Activated CD8-positive, alpha-beta memory T cell treated with anti-CD3 and anti-CD28 coated beads, Interleukin-2, amount 50 U/mL, for 24 hours (primary cell): ENCODE measurements at regions not wholly inside any gene's neighbourhood (a gene's known extent, or its start where the extent isn't known, plus 50 kb on each side); places are given as distances from the start of the nearest gene placed in this dataset.
"Not testable (repeated sequence)": the region's sequence is repeated elsewhere in the genome, so short reads cannot be mapped to it uniquely, and the experiment has no call there.

Source experiments
- DNase-seq: peaks from one replicate; pipeline ENCODE4 v3.0.0-alpha.2; 2020; ENCODE audit errors: extremely low read depth

DNA sequence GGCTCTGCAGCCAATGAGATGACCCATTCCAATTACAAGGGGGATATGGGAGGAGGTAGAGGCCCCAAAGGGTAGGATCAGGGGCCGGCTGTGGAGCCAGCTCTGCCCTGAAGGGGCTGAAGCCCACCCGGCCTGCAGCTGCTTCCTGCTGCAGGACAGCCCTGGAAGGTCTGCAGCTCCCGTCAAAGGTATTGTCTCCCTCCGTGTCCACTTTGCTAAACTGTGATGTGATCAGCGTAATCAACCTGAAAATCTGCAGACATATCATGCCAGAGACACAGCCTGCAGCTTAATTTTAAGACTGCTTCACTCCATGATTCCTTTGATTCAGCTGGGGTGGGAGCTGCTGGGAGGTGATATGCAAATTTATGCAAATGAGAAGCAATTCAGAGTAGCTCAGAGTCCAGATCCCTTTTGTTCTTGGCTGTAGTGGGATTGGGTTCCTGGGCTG, 90.7 kb downstream of the GADD45G start:
- no peak for DNase-seq

DNA sequence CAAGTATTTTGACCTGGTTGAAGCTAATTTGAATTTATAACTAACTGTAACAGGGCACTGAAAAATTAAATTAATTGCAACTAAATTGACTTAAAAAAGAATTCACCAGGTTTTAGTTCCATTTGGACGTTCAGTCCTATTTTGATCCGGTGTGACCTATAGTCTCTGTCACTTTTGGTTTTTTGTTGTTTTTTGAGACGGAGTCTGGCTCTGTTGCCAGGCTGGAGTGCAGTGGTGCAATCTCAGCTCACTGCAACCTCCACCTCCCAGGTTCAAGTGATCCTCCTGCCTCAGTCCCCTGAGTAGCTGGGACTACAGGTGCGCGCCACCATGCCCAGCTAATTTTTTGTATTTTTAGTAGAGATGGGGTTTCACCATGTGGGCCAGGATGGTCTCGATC, 91.2 kb downstream of the GADD45G start:
- not testable (repeated sequence) for DNase-seq

DNA sequence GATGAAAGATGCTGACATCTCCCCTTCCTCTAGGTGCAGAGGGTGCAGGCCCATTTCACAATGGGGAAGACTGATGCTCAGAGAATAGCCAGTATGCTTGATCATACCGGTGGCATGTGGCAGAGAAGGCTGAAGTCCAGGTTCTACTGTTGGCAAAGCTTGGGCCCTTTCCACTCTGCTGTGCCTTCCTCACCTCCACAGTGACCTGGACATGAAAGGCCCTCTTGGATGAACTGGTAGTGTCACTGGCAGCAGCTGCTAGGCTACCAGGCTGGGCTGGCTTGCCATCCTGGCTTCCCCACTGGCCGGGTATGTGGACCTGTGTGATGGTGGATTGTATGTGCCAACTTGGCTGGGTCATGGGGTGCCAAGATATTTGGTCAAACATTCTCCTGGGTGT, 92.0 kb downstream of the GADD45G start:
- no peak for DNase-seq

DNA sequence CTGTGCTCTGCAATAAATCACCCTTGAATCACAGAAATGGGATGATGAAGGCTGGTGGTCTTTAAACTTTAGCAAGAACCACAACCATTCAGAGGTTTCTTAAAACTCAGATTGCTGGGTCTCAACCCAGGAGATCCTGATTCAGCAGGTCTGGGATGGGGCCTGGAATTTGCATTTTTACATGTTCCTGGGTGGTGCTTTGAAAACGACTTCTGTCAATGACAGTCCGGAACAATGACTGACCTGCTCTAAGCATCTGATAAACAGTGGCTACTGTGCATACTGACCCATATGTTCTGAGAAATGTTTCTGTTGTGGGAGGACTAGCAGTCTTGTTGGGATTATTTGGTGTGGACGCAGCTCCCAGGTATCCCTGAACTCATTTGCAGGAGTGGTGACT, 92.7 kb downstream of the GADD45G start:
- DNase-seq, result no peak

DNA sequence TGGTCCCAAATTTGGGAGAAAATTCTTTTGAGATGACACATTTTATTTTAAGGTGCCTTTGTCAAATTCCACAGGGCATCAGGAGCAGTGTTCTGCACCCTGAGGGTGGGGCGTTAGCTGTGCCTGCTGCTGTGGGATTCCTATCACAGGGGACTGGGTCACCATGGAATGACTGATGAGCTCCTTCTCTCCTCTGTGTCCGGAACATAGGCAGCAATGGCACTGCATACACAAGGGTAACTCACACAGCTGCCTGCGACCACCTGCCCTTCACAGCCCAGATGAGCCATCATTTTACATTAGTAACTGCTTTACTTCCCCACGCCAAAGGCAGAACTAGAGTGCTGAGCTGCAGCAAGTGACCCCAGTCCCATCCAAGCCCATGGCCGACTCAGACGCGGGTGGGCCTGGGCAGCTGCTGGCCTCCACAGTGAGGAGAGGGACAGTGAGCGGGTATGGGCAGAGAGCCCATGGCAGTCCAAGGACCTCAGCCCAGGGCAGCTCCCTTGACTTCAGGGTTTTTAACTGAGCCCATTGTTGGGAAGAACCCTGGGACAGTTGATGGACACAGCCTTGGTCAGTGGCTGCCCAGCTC, 93.7 kb downstream of the GADD45G start:
- DNase-seq, result no peak

DNA sequence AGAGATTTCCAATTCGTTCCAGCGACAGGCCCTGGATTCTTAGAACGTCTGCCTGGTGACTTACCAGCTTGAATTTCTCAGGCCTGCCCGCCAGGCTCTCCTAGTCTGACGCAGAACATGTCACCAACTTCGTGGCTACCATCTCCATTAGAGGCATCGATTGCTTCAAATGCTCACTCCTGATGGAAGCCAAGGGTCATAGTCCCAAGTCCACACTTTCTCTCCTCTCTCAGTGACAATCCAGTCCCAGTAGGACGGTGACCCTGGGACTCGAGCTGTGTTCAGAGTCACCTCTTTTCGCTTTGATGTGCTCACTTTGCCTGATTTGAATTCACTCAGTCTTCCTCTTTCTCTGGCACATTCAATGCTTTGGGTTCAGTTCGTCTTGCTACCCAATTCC, 94.8 kb downstream of the GADD45G start:
- no peak for DNase-seq

DNA sequence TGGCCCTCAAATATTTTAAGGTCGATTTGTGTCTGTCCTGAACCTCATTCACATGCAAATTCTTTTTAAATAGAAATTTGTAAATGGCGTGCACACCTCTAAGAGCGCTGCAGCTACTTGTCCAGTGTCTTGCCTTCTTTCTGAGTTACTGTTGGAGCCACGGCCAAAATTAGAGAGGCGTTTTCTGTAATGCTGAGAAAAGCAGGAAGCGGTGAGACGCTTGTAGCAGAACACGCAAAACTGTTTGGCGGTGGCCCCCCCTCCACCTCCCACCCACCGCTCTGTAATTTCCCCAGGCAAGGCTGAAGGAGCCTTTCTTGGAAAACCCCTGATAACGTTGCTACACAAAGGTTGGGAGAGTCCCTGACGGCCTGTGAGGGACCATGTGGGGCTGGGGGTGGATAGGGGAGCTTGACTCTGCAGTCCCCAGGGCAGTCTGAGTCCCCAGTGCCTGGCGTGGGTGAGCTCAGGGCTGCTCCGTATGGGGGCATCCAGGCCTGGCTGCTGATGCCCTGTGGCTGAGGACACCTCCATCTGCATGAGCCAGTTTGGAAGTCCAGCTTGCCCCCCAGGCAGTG, 96.5 kb downstream of the GADD45G start:
- DNase-seq, result peak; percentile 53

DNA sequence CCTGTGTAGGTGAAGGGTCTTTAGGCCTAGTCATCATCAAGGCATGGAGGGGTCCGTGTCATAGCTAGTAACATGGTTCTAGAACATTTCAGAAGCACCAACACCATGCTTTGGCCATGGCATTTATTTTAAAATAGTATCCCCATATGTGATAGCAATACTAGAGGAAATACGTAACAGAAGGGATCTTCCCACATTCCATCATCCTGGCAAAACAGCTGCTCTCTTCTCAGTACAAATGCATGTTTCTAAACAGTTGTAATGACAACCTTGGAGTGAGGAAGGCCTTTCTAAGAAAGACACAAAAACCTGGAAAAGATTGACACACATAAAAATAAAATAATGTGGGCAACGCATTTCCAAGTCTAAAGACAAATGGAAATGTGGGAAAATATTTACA, 97.6 kb downstream of the GADD45G start:
- no peak for DNase-seq

DNA sequence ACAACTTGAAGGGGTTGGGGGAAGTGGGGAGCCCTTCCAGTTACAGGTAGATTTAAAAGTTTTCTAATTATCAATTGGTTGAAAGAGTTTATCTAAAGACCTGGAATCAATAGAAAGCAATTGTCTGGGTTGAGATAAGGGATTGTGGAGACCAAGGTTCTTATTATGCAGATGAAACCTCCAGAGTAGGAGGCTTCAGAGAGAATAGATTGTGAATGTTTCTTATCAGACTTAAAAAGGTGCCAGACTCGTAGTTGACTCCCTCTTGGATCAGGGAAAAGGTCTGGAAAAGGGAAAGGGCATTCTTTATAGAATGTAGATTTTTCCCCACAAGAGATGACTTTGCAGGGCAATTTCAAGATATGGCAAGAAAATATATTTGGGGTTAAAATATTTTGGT, 100.8 kb downstream of the GADD45G start:
- DNase-seq, result no peak

DNA sequence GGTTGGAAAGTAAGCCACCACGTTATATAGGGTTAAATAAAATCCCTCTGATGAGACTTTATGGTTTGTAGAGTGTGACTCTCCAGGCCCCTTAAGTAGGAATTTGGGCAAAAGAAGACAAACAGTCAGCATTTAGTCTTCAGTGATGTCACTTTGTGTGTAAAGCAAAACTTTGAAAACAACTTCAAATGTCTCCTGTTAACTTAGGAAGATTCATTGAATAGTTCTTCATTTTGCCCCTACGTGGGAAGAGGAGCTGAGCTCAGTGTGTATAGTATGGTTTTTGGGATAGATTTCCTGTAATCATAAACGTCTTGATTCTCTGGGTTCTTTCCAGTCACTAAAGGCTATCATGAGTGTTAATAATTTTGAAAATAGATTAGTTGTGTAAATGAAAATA, 101.3 kb downstream of the GADD45G start:
- DNase-seq, result no peak

DNA sequence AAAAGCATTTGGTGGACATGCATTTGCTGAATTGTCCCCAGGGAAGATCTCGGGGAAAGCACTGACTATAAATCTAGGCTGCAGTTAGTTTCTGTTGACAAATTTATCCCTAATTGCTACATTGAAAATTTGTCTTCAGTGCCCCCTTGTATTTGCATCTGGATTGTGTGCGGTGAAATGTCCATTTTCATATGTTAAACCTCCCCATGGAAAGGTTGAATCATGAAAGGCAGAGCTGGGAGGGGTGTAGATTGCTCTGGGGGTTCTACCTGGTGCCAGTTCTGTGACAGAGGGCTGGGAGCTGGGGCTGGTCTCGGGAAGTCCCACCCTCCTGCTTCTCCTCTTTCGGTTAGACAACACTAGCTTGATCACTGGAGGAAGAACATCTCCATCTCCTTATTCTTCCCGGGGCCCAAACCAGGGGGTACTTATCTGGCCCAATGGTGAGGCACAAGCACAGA, 101.9 kb downstream of the GADD45G start:
- no peak for DNase-seq

DNA sequence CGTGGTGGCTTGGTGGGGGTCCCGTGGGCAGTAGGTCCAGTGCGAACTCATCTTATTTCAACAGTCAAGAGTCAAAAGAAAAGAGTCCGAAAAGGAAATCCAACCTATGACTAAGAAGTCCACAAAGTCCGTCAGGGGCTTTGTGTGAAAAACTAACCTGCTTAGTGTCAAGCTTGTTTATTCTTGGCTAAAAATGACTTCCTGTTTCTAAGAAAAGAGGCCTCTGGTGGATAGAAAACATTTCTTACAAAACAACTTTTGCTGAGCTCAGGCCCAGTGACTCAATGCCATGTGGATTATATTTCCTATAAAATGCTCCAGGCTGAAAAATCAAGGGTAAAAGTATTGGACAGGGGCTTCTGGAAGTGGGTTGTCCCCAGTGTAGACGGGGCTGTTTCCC, 105.9 kb downstream of the GADD45G start:
- DNase-seq, result no peak

DNA sequence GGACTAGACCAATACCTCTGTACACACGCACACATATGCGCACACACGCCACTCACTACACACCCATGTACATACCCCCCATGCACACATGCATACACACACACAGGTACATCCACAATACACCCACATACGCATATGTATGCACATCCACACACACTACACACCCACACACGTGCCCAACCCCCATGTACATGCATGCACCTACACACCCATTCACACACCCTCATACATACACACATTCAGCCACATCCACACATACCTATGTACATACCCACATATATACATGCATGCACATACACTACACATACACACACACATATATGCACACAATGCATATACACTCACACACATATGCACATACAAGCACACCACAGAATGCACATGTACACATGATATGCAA, 107.1 kb downstream of the GADD45G start:
- no peak for DNase-seq

DNA sequence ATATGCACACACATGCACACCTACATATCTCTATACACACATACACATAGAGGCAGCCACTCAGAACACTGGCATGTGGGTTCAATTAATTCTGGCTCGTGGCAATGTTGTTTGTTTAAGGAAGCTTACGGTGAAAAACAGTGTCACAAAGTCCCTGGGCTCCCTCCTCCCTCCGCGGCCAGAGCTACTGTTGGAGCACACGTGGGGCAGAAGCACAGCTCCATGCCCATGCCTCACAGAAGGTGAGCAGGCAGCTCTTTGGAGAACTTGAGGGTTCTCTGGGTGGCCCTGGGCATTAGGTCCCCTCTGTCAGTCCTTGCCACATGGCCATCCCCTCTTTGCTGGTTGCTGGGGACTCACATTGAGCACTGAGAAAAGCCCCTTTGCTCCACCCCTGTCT, 107.5 kb downstream of the GADD45G start:
- no peak for DNase-seq

DNA sequence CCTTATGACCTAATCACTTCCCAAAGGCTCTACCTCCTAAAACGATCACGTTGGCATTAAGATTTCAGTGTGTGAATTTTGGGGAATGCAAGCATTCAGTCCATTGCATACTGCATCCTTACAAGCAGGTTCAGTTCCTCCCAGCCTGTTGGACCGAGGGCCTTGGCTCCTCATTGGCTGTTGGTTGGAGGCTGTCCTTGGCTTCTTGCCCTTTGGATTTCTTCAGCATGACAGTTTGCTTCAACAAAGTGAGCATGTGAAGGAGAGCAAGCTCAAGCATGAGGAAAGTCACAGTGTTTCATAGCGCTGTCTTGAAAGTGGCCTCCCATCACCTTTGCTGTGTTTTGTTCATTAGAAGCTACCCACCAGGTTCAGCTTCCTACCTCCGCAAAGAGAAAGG, 109.5 kb downstream of the GADD45G start:
- no peak for DNase-seq

DNA sequence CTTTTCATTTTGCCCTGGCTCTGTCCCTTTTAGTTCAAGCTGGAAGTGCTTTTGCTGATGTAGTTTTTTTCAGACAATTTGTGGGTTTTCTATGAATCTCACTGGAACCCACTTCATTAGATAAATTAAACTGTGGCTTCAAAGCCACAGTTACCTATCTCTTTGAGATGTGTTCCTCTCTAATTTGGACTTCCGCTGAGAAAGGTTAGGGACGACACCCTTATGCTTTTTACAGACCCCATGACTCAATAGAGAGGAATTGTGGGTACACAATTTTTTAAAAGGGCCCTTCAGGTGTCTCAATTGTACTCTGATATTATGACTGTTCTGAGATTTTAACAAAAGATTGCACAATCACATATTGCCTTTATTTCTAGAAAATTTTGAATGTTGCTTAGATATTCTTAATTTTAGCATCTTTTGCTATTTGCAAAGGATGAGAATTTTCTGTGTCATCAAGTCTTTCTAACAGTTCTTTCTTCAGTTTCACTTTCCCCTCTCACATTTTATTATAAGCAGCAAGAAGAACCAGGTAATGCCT, 110.6 kb downstream of the GADD45G start:
- DNase-seq, result no peak

DNA sequence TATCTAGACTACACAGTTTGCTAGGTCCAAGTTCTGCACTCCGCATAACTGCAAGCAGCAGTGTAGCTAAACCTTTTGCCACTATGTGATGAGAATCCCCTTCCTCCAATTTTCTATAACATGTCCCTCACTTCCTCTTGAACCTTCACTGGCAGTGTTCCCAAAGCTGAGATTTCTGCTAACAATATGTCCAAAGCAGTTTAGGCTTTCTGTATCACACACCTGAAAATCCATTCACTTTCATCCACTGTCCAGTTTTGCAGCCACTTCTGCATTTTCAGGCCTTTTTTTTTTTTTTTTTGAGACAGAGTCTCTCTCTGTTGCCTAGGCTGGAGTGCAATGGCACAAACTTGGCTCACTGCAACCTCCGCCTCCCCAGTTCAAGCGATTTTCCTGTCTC, 111.1 kb downstream of the GADD45G start:
- DNase-seq, result no peak

DNA sequence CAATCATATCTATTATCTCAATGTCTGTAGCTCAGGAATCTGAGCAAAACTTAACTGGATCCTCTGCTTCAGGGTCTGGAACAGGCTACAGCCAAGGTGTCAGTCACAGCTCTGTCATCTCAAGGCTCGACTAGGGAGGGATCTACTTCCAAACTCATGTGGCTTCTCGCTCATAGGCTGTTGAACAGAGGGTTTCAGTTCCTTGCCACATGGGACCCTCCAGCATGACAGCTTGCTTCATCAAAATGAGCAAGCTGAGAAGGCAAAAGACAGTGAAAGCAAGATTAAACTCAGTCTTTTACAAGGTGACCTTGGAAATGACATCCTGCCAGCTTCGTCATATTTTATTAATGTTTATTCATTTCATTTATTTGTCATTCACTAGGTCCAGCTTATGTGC, 111.7 kb downstream of the GADD45G start:
- no peak for DNase-seq

DNA sequence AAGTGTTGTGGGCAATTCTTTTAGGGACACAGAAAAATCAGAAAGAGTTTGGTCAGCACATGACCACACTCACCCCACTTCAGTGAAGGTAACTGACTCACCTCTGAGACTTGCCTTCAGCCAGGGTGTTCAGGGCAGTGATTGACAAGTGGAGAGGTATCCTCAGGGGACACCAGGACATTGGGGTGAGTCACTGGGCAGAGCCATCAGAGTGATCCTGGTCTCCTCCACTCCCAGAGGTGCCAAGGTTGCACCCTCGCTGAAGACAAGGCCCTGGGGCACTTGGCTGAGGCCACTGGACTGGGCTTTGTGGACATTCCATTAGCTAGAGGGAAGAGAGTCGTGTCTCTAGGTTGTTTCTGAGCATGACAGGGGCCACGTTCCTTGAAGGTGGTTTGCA, 113.4 kb downstream of the GADD45G start:
- no peak for DNase-seq

DNA sequence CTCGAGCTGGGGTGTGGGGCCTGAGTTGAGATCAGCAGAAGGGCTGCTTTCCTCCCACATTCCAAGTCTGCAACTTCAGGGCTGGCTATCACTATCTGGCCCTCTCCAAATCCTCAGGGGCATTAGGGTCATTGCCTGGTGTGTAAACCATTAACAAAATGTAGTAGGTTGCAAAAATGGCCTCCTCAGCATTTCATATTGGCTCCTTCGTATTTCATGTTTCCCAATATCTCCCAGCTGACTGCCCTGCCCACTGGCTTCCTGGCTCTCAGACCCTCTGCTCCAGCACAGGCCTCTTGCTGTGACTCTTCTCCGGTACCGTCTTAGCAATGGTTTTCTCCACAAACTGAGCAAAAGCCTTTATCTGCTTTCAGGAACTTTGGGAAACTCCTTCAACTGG, 113.8 kb downstream of the GADD45G start:
- no peak for DNase-seq

DNA sequence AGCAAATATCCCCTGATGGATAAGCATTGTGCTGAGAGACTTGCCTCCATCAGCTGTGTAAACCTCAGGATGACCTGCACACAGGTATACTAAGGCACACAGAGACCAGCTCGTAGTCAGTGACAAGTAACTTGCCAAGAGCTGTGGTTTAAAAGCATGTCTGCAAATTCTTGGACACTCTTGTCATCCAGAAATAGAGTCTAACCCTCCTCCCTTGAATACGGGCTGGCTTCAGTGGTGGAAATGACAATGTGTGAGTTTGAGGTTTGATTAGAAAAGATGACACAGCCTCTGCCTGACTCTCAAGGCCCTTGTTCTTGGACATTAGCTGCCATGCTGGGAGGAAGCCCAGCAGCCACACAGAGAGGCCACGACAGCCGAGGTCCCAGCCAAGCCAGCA, 114.4 kb downstream of the GADD45G start:
- DNase-seq, result no peak

DNA sequence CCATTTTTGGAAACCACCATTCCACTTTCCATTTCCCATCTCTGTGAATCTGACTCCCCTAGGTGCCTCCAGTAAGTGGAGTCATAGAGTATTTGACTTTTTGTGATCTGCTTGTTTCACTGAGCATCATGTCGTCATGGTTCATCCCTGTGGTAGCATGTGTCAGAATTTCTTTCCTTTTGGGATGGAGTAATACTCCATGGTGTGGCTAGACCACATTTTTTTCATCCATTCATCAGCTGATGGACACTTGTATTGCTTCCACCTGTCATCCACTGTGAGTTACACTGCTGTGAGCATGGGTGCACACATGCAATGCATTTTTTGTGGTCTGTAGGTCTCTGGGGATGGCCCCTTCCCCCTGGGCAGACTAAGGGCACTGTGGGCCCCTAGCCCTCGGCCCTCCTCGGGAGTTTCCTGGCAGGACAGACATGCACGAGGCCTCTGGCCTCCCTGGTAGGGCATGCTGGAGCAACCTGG, 115.9 kb downstream of the GADD45G start:
- DNase-seq, result no peak

DNA sequence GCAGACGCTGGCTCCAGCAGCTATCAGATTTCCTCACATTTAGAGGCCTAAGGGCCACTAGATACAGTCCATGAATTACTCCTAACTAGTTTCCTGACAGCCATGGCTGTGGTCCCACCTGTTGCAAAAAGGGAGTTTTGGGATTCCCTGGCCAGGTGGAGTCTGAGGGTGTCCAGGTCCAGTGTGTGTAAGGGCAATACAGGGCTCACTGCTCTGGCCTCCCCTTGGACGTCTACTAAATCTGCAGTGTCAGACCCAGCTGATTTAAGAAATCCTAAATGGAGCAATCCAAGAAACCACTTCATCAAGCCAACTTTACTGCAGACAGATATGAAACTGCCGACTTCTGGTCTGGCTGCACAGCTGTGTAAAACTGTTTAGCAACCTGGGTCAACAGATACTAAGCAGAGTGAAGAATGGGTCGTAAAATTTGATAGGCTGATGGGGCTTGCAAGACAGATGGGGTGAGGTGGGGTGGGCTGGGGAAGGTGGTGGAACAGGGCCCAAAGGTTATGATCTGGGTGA, 116.4 kb downstream of the GADD45G start:
- no peak for DNase-seq
